GM12892 (cell line): ENCODE measurements at regions not wholly inside any gene's neighbourhood (a gene's known extent, or its start where the extent isn't known, plus 50 kb on each side); places are given as distances from the start of the nearest gene placed in this dataset.

ENCODE experiments used
- DNase-seq: peaks from one replicate; pipeline ENCODE4 v3.0.0; 2011; ENCODE audit not compliant: insufficient read length
- FAIRE-seq: peaks from 2 replicates; lab custom pipeline; 2011; peaks lifted over from hg19 to GRCh38; lab: Jason Lieb, UNC
- POLR2A ChIP-seq: IDR thresholded peaks from 2 replicates; pipeline ENCODE4 v1.6.1; 2011; ENCODE audit warnings: low read depth, low read length, control low read depth
- POLR2AphosphoS5 ChIP-seq: IDR thresholded peaks from 2 replicates; pipeline ENCODE4 v1.6.1; 2011; ENCODE audit warnings: low read depth, low read length, control low read depth
- TAF1 ChIP-seq: IDR thresholded peaks from 2 replicates; pipeline ENCODE4 v1.6.1; 2011; ENCODE audit warnings: low read depth, mild to moderate bottlenecking, control low read depth, low read length, borderline replicate concordance

GRCh38 chr5:168046163-168046562 is 245.3 kb upstream of the WWC1 start:
- no peak for TF ChIP-seq POLR2A
- no peak for DNase-seq
- FAIRE-seq: no peak

GRCh38 chr5:168047043-168047668 is 244.3 kb upstream of the WWC1 start:
- FAIRE-seq: peak; percentile 27
- no peak for TF ChIP-seq POLR2A
- no peak for DNase-seq

GRCh38 chr5:168047669-168048111 is 243.8 kb upstream of the WWC1 start:
- DNase-seq: no peak
- FAIRE-seq: no peak
- TF ChIP-seq TAF1 (no peak), POLR2AphosphoS5 (no peak), POLR2A (no peak)

- DNase-seq (no peak), FAIRE-seq (no peak)
These were observed 243.0 kb upstream of the WWC1 start for GRCh38 chr5:168048486-168048885.

GRCh38 chr5:168052686-168053085 is 238.8 kb upstream of the WWC1 start:
- FAIRE-seq: no peak
- TF ChIP-seq TAF1 (no peak), POLR2AphosphoS5 (no peak), POLR2A (no peak)

More at GRCh38 chr5:168048486-168048885, 243.0 kb upstream of the WWC1 start:
- no peak for TF ChIP-seq POLR2AphosphoS5
- TF ChIP-seq POLR2A: no peak
- no peak for TF ChIP-seq TAF1

GRCh38 chr5:168054091-168054490 is 237.4 kb upstream of the WWC1 start:
- FAIRE-seq: no peak

More at GRCh38 chr5:168052686-168053085, 238.8 kb upstream of the WWC1 start:
- no peak for DNase-seq

GRCh38 chr5:168055141-168055683 is 236.2 kb upstream of the WWC1 start:
- no peak for FAIRE-seq
- DNase-seq: no peak
- TF ChIP-seq POLR2AphosphoS5: no peak
- TF ChIP-seq TAF1: no peak
- no peak for TF ChIP-seq POLR2A

More at GRCh38 chr5:168054091-168054490, 237.4 kb upstream of the WWC1 start:
- TF ChIP-seq POLR2AphosphoS5 (no peak), POLR2A (no peak), TAF1 (no peak)
- no peak for DNase-seq

- FAIRE-seq (no peak), DNase-seq (no peak)
- TF ChIP-seq TAF1: no peak
- TF ChIP-seq POLR2AphosphoS5: no peak
- no peak for TF ChIP-seq POLR2A
These were observed 235.5 kb upstream of the WWC1 start for GRCh38 chr5:168055961-168056360.

- TF ChIP-seq POLR2AphosphoS5 (no peak), POLR2A (no peak), TAF1 (no peak)
- FAIRE-seq (no peak), DNase-seq (no peak)
These were observed 234.8 kb upstream of the WWC1 start for GRCh38 chr5:168056499-168057182.

GRCh38 chr5:168057905-168058304 is 233.5 kb upstream of the WWC1 start:
- no peak for TF ChIP-seq POLR2A
- TF ChIP-seq POLR2AphosphoS5: no peak
- no peak for TF ChIP-seq TAF1
- FAIRE-seq (no peak), DNase-seq (no peak)

GRCh38 chr5:168059131-168059530 is 232.3 kb upstream of the WWC1 start:
- no peak for DNase-seq
- no peak for FAIRE-seq
- TF ChIP-seq POLR2AphosphoS5 (no peak), TAF1 (no peak), POLR2A (no peak)

- FAIRE-seq (no peak), DNase-seq (no peak)
- TF ChIP-seq POLR2A: no peak
- no peak for TF ChIP-seq TAF1
- no peak for TF ChIP-seq POLR2AphosphoS5
These were observed 229.2 kb upstream of the WWC1 start for GRCh38 chr5:168062239-168062638.

- no peak for DNase-seq
- FAIRE-seq: no peak
- TF ChIP-seq POLR2A: no peak
- TF ChIP-seq POLR2AphosphoS5: no peak
- no peak for TF ChIP-seq TAF1
These were observed 227.0 kb upstream of the WWC1 start for GRCh38 chr5:168064457-168064856.
